GM19452 (cell line): ENCODE measurements at regions not wholly inside any gene's neighbourhood (a gene's known extent, or its start where the extent isn't known, plus 50 kb on each side); places are given as distances from the start of the nearest gene placed in this dataset.

Source experiments
- ATAC-seq: cut with Tn5 transposase; IDR thresholded peaks from one replicate; pipeline ENCODE4 v1.9.1; 2021; ENCODE audit not compliant: unreplicated experiment

DNA sequence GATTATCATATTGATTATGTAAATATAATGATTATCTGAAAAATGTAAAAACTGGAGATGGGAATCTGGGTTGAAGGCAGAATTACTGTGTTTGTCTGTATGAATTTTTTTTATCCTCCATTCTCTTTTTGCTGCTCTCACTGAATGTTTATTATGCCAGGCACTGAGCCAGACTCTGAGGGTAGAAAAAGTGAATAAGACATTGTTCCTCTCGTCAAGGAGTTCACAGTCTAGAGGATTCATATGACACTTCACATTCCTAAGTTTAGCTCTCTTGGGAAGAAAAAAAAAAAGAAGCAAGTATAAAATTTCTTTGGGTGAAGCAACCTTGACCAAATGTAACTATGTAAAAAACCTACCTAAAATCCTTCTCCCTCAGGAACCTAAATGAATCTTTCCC is 120.9 kb upstream of the LMO3 start:
- no peak for ATAC-seq

DNA sequence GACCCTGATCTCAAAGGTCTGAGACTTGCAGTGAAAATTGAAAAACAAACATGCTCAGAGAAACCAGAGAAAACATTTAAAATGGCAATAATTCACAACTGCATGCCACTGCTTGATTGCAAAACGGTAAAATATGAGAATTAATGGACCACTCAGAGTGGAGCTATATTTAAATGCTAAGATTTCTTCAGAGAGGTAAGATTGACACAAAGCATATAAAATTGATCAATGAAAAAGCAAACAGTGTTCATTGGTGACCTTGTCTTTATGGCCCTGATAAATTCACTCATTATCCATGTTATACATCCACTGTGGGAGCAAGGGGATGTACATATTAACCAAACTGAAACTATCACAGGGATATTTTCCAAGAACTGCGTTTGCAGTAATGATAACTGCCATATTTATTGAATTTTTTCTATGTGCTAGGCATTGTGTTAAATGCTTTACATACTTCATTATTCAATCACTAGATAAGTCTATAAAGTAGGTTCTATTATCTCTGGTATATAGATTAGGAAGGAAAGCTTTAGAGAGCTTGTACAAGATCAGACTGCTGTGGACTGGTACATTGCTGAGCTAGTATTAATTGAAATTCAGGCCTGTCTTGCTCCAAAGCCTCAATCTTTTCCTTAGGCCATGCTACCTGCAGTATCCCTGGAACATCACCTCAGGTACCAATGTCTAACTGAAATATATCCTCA is 113.9 kb upstream of the LMO3 start:
- no peak for ATAC-seq

DNA sequence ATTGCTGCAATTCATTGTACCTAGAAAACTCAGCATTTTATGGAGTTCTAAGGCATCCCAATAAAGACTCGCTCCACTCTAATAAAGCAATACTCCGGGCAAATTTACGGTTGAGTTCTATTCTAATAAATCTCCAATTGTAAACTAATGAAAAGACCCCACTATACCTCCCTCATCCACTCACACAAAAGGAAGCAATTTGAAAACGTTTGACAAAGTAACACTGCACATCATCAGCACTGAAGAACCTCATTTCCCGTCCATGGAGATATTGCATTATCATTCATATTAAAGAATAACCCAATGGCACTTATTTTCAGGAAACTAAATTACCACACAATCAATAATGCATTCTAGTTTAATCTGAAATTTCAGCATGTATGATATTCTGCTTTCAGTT is 111.0 kb upstream of the LMO3 start:
- ATAC-seq: no peak

DNA sequence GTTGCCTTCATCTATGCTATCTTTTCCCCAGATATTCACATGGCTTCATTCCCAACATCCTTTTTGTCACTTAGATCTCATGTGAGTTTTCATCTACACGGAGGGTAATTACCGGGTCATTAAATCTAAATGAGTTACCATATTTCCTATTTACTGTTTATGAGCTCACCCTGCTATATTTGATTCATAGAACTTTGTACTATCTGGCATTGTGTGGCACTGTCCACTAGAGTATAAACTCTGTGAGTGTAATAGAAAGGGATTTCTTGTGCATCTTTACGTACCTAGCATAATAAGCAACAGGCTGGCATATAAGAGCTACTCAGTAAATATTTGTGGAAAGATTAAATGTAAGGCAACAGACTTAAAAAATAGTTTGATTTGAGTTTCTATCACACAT is 86.1 kb upstream of the LMO3 start:
- no peak for ATAC-seq

DNA sequence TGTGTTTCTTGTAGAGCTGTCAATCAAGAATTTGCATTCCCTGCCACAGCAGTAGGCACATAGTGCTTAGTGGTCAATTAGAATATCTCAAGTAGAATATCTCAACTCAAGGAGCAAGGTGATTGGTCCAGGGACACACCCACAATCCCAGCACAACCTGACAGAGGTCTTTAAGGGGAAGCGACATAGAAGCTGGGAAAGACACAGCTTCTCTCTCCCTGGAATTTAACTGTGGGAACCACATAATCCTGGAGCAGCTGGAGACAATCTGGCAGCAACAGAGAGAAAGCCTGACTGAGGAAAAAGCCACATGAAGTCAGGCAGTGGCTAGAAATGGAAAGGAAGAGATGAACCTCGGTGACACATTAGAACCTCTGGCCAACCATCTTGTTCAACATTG is 85.7 kb upstream of the LMO3 start:
- no peak for ATAC-seq

DNA sequence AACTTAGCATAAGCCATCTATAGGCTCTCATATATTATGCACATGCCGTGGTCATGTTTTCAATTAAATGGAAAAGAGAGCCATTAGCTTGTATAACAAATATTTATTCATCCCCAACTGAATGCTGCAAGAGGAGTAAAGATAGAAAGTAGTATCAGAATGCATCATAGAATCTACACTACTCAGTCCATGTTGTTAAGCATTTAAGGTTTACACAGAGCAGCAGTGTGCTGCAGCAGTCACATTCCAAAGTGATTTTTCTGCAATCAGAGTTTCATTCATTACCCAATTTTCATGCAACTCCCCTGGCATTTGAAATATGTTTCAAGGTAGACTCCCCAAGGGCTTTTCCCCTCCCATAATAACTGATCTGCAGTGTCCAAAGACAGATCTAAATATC is 82.2 kb upstream of the LMO3 start:
- ATAC-seq: no peak

DNA sequence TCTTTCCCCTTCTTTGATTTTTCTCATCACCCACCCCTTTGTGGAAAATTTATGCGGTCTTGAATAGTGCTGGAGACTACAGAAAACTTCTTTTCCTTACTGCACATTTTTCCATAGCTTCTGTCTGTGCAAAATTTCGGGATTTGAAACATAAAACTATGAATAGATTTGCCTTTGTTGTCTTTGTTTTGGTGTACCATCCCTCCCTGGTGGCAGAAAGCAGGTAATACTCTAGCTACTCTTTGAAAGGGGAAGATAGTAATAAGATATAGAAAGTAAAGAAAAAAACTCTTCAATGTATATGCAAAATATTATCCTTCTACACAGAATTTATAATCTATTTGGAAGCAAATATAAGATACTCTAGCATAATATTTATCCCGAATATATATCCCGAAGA is 79.1 kb upstream of the LMO3 start:
- ATAC-seq: no peak

DNA sequence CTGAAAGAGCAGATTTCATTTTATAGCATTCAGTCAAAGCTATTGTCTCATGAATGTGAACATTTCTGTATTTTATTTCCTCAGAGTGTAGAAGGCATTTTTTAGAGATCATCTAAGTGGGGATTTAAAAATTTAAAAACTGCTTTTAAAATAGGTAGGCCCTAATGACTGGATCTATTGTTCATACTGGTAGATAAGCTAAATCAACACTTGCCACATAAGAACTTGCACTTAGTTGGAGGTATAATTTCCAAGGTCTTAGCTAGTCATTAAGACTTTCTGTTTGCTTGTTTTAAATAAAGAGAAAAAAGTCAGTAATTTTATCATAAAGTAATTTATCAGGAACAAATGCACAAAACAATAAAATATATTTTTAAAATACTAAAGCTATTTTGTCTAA is 75.2 kb upstream of the LMO3 start:
- no peak for ATAC-seq

DNA sequence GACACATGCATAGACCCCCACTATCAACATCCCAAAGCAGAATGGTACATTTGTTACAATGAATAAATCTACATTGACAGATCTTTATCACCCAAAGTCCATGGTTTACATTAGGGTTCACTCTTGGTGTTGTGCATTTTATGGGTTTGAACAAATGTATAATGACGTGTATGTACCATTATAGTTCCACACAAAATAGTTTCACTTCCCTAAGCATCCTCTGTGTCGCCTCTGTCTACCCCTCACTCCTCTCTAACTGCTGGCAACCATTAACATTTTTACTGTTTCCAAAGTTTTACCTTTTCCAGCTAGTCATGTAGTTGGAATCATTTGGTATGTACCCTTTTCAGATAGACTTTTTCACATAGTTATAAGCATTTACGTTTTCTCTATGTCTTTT is 69.5 kb upstream of the LMO3 start:
- ATAC-seq: no peak

DNA sequence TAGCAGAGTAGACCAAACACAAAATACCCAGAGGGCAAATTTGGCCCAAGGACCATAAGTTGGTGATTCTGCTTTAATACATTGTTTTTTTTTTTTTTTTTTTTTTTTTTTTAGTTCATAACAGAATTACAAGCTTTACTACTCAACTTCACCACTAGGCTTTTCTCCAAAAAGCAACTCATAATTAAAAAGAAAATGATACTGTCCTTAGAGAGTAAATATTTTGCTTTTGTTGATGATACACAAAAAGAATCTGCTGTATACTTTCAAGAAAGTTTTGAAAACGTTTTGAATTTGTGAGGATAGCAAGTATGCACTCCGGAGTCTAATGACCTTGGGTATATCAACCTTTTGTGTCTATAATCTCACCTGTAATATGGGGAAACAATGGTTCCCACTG is 68.9 kb upstream of the LMO3 start:
- no peak for ATAC-seq

DNA sequence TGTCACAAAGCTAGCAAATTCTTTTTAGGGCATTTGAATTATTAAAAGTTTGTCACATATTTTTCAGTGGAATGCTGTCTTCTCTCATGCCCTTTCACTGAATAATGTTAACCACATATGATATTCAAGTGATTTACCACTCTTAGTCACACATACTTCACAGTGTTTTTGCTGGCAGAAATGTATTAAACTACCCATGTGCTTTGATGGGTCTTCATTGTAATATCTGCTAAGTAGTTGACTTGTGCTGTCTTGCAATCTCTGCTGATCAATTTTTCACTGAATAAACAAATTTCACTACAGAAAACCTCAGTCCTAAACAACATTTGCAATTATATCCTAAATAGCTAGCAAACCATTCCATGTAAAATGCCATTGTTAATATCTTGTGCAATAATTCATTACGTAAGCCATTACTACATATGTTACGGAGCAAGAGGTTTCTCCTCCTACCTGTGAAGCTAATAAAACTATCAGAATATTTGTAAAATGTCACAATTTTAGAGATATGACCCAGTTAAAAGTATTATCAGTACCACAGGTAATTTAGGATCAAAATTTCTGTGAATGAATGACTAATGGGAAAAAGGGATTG is 64.6 kb upstream of the LMO3 start:
- ATAC-seq: no peak

DNA sequence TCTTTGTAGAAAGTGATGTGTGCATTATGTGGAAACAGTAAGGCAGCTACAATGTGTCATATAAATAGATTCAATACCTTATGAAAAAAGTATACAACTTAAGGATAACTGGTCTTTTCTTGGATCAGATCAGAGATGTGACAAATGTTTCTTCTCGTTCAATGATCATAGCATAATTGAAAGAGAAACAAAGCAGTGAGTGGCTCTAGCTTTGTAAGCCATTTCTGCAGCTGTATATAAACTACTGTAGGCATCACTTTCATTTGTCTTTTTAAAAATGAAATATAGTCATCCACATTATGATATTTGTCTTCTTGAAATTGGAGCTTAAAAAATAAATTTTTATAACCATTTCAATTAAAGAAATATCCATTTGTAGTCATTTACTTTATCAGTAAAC is 63.8 kb upstream of the LMO3 start:
- ATAC-seq: no peak

DNA sequence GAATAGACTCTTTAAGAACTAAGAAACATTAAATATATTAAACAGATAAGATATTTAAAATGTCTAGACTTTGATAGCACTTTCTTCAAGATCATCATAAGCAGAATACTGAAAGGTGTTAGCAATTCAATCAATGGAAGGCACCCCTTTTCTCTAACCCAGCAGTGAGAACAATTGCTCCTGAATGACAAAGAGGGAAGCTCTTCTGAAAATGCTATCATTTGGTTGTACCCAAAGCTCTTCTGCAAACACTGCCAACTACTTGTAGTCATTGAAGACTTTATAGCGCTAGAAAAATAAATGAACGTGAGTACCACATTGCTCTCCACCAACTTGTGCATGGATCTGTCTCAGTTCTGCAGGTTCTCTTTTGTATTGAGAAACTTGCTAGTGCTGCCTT is 62.2 kb upstream of the LMO3 start:
- no peak for ATAC-seq

DNA sequence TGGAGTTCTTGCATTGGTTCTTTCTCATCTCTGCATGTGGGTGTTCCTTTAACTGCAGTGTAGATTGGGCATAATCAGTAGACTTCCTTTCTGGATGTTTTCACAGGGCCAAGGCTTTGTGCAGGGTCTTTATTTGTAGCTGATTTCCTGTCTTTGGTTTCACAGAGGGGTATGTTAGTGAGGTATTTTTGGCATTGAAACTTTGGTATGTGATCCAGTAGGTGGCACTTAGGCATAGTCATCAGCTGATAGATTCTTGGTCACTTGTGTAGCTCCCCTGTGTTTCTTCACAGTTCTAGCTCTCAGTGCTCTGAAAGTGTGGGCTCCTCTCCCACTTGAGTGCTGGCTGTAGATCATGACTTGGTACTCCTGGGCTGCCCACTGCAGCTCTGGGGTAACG is 52.7 kb upstream of the LMO3 start:
- ATAC-seq: no peak
